HCT116 (cell line): ENCODE measurements at regions not wholly inside any gene's neighbourhood (a gene's known extent, or its start where the extent isn't known, plus 50 kb on each side); places are given as distances from the start of the nearest gene placed in this dataset.

Experiments used
- ATAC-seq: fragments of 200-7000 bp; cut with Tn5 transposase; 2 replicates; pipeline ENCODE4 v1.9.1; 2020; ENCODE audit warnings: mild to moderate bottlenecking, moderate library complexity
- BruUV-seq: library from RNA; stranded (reverse); fragments of 400-500 nt; replicated peaks from 2 replicates; lab custom pipeline; 2021; lab: Mats Ljungman, UMichigan
- CTCF ChIA-PET: fragments of 300-600 bp; sonication (Branson Sonifier 250); formaldehyde crosslinking; loops from one replicate; lab custom pipeline; 2021; ENCODE audit warnings: antibody characterized with exemption; lab: Charles Lee
- POLR2A ChIA-PET: fragments of 300-600, 350-600 bp; sonication (Branson Sonifier 250); formaldehyde crosslinking; loops from one replicate; lab custom pipeline; 2021; ENCODE audit warnings: antibody characterized with exemption; lab: Charles Lee
- RAD21 ChIA-PET, 2 experiments: fragments of 300-600 bp; sonication (Branson Sonifier 250); formaldehyde crosslinking; loops; one replicate each; lab custom pipeline; 2023; ENCODE audit warnings: low total read pairs in 2 of 2; ENCODE audit not compliant: uncharacterized antibody in 2 of 2, unreplicated experiment in 2 of 2, low non-redundant PET in 1 of 2; lab: Charles Lee
- DNase-seq: peaks from one replicate; pipeline ENCODE4 v3.0.0-alpha.2; 2010; ENCODE audit warnings: low read depth, low spot score
- H2AFZ ChIP-seq: fragments of 200-600 bp; shearing (Covaris generic), sonication (generic); 2 replicates; pipeline ENCODE4 v1.6.1; 2017; ENCODE audit warnings: low read depth, mixed run types, mixed read lengths, antibody characterized with exemption, low read length; ENCODE audit not compliant: poor library complexity, severe bottlenecking
- H3K27ac ChIP-seq: 2 replicates; pipeline ENCODE4 v1.5.1; 2012; ENCODE audit warnings: low read depth, low read length
- H3K27me3 ChIP-seq: fragments of 200-600 bp; sonication (generic); 2 replicates; pipeline ENCODE4 v1.6.1; 2016; ENCODE audit warnings: mixed run types, low read length, mixed read lengths; ENCODE audit not compliant: insufficient read depth
- H3K36me3 ChIP-seq, 2 experiments: fragments of 200-500 bp in 1 of 2; fragments of 200-600 bp in 1 of 2; sonication (Bioruptor generic) in 1 of 2; sonication (generic) in 1 of 2; 2 replicates each; pipeline versions ENCODE4 v1.5.1 to v1.6.1; 2014 to 2016; ENCODE audit warnings: low read length in 2 of 2, inconsistent platforms in 1 of 2, mixed read lengths in 1 of 2, mixed run types in 1 of 2; ENCODE audit not compliant: insufficient read depth in 2 of 2, control insufficient read depth in 1 of 2
- H3K4me1 ChIP-seq, 2 experiments: fragments of 200-600 bp in 1 of 2; sonication (generic) in 1 of 2; 2 replicates each; pipeline versions ENCODE4 v1.5.1 to v1.6.1; 2012 to 2017; ENCODE audit warnings: low read length in 2 of 2, inconsistent platforms in 1 of 2, mild to moderate bottlenecking in 1 of 2, mixed read lengths in 1 of 2, mixed run types in 1 of 2, moderate library complexity in 1 of 2; ENCODE audit not compliant: insufficient read depth in 2 of 2, control insufficient read depth in 1 of 2
- H3K4me2 ChIP-seq: fragments of 200-600 bp; sonication (generic); 2 replicates; pipeline ENCODE4 v1.6.1; 2017; ENCODE audit warnings: mixed run types, low read length, mixed read lengths
- H3K4me3 ChIP-seq, 2 experiments: fragments of 200-600 bp in 1 of 2; sonication (generic) in 1 of 2; replicated peaks in 1 of 2; 2 replicates each; pipeline ENCODE4 v1.5.1; 2011 to 2016; ENCODE audit warnings: low read length in 2 of 2, control low read depth in 1 of 2, low read depth in 1 of 2, mild to moderate bottlenecking in 1 of 2, mixed read lengths in 1 of 2, mixed run types in 1 of 2
- H3K79me2 ChIP-seq: fragments of 200-600 bp; sonication (generic); 2 replicates; pipeline ENCODE4 v1.6.1; 2017; ENCODE audit warnings: mild to moderate bottlenecking, mixed run types, low read length, moderate library complexity, mixed read lengths; ENCODE audit not compliant: insufficient read depth
- H3K9ac ChIP-seq: fragments of 200-600 bp; sonication (generic); 2 replicates; pipeline ENCODE4 v1.6.1; 2016; ENCODE audit warnings: low read length, mixed read lengths
- H3K9me2 ChIP-seq: fragments of 200-600 bp; sonication (generic), shearing (Covaris generic); 2 replicates; pipeline ENCODE4 v1.6.1; 2017; ENCODE audit warnings: mixed run types, mild to moderate bottlenecking, moderate library complexity; ENCODE audit not compliant: insufficient read depth
- H3K9me3 ChIP-seq, 2 experiments: fragments of 200-500 bp in 1 of 2; fragments of 200-600 bp in 1 of 2; sonication (Bioruptor generic) in 1 of 2; sonication (generic) in 1 of 2; 2 replicates each; pipeline ENCODE4 v1.6.1; 2014 to 2017; ENCODE audit warnings: low read length in 2 of 2, mixed read lengths in 2 of 2, inconsistent platforms in 1 of 2, low read depth in 1 of 2, mild to moderate bottlenecking in 1 of 2, mixed run types in 1 of 2, moderate library complexity in 1 of 2; ENCODE audit not compliant: control insufficient read depth in 1 of 2, insufficient read depth in 1 of 2
- H4K20me1 ChIP-seq: fragments of 200-600 bp; sonication (generic), shearing (Covaris generic); 2 replicates; pipeline ENCODE4 v1.6.1; 2017; ENCODE audit warnings: mixed run types, mild to moderate bottlenecking, moderate library complexity; ENCODE audit not compliant: insufficient read depth
- CBX3 ChIP-seq: IDR thresholded peaks from 2 replicates; pipeline ENCODE4 v1.6.1; 2012; ENCODE audit warnings: low read depth
- EGR1 ChIP-seq: IDR thresholded peaks from 2 replicates; pipeline ENCODE4 v1.6.1; 2012; ENCODE audit warnings: low read depth
- POLR2A ChIP-seq: IDR thresholded peaks from 2 replicates; pipeline ENCODE4 v1.7.0; 2011; ENCODE audit warnings: borderline replicate concordance; ENCODE audit not compliant: insufficient read depth, insufficient read length; ENCODE audit errors: extremely low read depth
- SP1 ChIP-seq: IDR thresholded peaks from 2 replicates; pipeline ENCODE4 v1.6.1; 2012; ENCODE audit warnings: low read depth
- YY1 ChIP-seq: IDR thresholded peaks from 2 replicates; pipeline ENCODE4 v1.6.1; 2011; ENCODE audit warnings: low read length, low read depth, moderate library complexity, mild to moderate bottlenecking; ENCODE audit not compliant: insufficient replicate concordance; ENCODE audit errors: extremely low read depth
- ZFX ChIP-seq: fragments of 450-650 bp; IDR thresholded peaks from 2 replicates; pipeline ENCODE4 v1.6.1; 2017
- ZNF274 ChIP-seq: fragments of 200-500 bp; sonication (Bioruptor generic); IDR thresholded peaks from 2 replicates; pipeline ENCODE4 v1.6.1; 2014; ENCODE audit warnings: mild to moderate bottlenecking, low read depth, low read length, inconsistent platforms
- intact Hi-C: fragments of 100-400 bp; cut with micrococcal nuclease; formaldehyde crosslinking; loops from 2 replicates; pipeline ENCODE4 v1.10.0; 2022
- TF ChIP-seq, protein P1 (sequence below): IDR thresholded peaks from 2 replicates; pipeline ENCODE4 v1.6.1; 2011; ENCODE audit warnings: mild to moderate bottlenecking, low read length, moderate library complexity; ENCODE audit not compliant: insufficient replicate concordance; ENCODE audit errors: extremely low read depth
- TF ChIP-seq, protein P2 (sequence below): IDR thresholded peaks from 2 replicates; pipeline ENCODE4 v1.6.1; 2012
- TF ChIP-seq, protein P3 (sequence below), 3 experiments: fragments of 200-600 bp in 1 of 3; sonication (generic) in 1 of 3; IDR thresholded peaks in 2 of 3; conservative IDR thresholded peaks in 1 of 3; 2 replicates each; pipeline ENCODE4 v1.5.1; 2012 to 2017; ENCODE audit warnings: low read depth in 2 of 3, low read length in 2 of 3, antibody characterized with exemption in 1 of 3, borderline replicate concordance in 1 of 3, control low read depth in 1 of 3, mild to moderate bottlenecking in 1 of 3, mixed read lengths in 1 of 3, mixed run types in 1 of 3, moderate library complexity in 1 of 3; ENCODE audit not compliant: insufficient read depth in 1 of 3

DNA sequence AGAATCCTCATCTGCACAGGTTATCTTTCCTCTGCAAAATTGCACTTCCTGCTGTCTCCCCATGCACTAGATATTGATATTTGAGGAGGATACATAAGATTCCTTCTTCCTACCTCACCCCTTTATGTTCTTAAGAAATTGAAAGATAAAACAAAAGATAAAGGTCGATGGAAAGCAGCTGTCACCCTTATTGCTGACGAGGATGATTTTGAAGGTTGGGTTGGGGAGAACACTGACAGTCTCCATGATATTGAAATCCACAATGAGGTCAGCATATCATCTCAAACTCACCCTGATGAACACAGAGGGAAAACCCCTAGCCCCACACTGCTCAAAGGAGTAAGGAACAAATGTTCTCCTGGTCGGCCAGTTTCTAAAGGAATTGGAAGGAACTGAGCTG lies 110.6 kb upstream of the FUT9 start:
- no peak overlapping the region for H3K4me3 ChIP-seq
- no peaks in the 10 kb centered on the region for H3K27me3 ChIP-seq
- ChIA-PET RAD21 (no interaction called here), POLR2A (no interaction called here), CTCF (no interaction called here)
- no peak overlapping the region for H3K9ac ChIP-seq
- DNase-seq (no peak), ATAC-seq (no peak)
- no peaks in the 10 kb centered on the region for H3K9me3 ChIP-seq
- H3K4me2 ChIP-seq, result no peak overlapping the region
- no TSS peak for BruUV-seq
- H3K27ac ChIP-seq, result no peak overlapping the region
- no peaks in the 10 kb centered on the region for H3K9me2 ChIP-seq
- no peaks in the 10 kb centered on the region for H3K79me2 ChIP-seq
- H4K20me1 ChIP-seq, result no peaks in the 10 kb centered on the region
- no peak for TF ChIP-seq ZNF274
- TF ChIP-seq, protein P1, sequence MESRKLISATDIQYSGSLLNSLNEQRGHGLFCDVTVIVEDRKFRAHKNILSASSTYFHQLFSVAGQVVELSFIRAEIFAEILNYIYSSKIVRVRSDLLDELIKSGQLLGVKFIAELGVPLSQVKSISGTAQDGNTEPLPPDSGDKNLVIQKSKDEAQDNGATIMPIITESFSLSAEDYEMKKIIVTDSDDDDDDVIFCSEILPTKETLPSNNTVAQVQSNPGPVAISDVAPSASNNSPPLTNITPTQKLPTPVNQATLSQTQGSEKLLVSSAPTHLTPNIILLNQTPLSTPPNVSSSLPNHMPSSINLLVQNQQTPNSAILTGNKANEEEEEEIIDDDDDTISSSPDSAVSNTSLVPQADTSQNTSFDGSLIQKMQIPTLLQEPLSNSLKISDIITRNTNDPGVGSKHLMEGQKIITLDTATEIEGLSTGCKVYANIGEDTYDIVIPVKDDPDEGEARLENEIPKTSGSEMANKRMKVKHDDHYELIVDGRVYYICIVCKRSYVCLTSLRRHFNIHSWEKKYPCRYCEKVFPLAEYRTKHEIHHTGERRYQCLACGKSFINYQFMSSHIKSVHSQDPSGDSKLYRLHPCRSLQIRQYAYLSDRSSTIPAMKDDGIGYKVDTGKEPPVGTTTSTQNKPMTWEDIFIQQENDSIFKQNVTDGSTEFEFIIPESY, result no peak
- TF ChIP-seq SP1, result no peak
- no peak for TF ChIP-seq POLR2A
- TF ChIP-seq, protein P2, sequence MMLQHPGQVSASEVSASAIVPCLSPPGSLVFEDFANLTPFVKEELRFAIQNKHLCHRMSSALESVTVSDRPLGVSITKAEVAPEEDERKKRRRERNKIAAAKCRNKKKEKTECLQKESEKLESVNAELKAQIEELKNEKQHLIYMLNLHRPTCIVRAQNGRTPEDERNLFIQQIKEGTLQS, result no peak
- TF ChIP-seq CBX3, result no peak
- TF ChIP-seq, protein P3, sequence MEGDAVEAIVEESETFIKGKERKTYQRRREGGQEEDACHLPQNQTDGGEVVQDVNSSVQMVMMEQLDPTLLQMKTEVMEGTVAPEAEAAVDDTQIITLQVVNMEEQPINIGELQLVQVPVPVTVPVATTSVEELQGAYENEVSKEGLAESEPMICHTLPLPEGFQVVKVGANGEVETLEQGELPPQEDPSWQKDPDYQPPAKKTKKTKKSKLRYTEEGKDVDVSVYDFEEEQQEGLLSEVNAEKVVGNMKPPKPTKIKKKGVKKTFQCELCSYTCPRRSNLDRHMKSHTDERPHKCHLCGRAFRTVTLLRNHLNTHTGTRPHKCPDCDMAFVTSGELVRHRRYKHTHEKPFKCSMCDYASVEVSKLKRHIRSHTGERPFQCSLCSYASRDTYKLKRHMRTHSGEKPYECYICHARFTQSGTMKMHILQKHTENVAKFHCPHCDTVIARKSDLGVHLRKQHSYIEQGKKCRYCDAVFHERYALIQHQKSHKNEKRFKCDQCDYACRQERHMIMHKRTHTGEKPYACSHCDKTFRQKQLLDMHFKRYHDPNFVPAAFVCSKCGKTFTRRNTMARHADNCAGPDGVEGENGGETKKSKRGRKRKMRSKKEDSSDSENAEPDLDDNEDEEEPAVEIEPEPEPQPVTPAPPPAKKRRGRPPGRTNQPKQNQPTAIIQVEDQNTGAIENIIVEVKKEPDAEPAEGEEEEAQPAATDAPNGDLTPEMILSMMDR (IDR thresholded peaks at IDR 0.05 in 2 of 3, conservative IDR thresholded peaks at IDR 0.05 in 1 of 3; ENCODE audit: borderline replicate concordance in 1 of 3, insufficient read depth in 1 of 3, low read depth in 2 of 3, low read length in 2 of 3), result no peak
- no peak for TF ChIP-seq ZFX
- no peak for TF ChIP-seq YY1
- no peak for TF ChIP-seq EGR1
- intact Hi-C loops, result no loop called here
- H2AFZ ChIP-seq, result peak overlapping the region; percentile 1
- H3K36me3 ChIP-seq, result no peaks in the 10 kb centered on the region
- H3K4me1 ChIP-seq, result no peaks in the 10 kb centered on the region
